ENCODE measurements at regions not wholly inside any gene's neighbourhood (a gene's known extent, or its start where the extent isn't known, plus 50 kb on each side); places are given as distances from the start of the nearest gene placed in this dataset.
"Not testable (repeated sequence)": the region's sequence is repeated elsewhere in the genome, so short reads cannot be mapped to it uniquely, and the experiment has no call there.

DNA sequence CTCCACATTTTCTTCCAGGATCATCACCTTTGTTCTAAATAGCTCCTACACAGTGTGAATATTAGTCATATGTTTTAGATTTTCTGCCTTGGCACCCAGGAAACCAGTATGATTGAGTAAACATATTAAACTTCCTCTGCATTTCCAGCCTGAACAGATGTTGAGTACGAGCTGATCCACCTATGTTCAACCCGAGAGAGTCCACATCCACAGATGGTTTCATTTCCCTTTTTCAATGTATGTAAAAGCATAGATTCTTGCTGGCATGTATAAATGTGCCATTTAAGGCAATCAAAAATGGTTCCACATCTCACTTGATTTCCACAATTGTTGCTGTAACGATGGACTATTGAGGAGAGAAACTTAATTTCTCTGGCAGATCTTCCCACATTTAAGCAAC is 74.2 kb downstream of the ZNF716 start:
- H3K27ac ChIP-seq (ENCODE audit: low read length); H3K27me3 ChIP-seq (ENCODE audit: insufficient read depth, low read length); H3K9ac ChIP-seq (ENCODE audit: low read depth, low read length); H3K36me3 ChIP-seq (ENCODE audit: insufficient read depth, low read depth, low read length); H3K4me1 ChIP-seq (ENCODE audit: insufficient read depth, low read length); H3K4me3 ChIP-seq (ENCODE audit: low read length): not testable (repeated sequence)
- peaks cover 82% of the 10 kb centered on the region for H3K9me3 ChIP-seq (ENCODE audit: insufficient read depth, low read depth, low read length)

DNA sequence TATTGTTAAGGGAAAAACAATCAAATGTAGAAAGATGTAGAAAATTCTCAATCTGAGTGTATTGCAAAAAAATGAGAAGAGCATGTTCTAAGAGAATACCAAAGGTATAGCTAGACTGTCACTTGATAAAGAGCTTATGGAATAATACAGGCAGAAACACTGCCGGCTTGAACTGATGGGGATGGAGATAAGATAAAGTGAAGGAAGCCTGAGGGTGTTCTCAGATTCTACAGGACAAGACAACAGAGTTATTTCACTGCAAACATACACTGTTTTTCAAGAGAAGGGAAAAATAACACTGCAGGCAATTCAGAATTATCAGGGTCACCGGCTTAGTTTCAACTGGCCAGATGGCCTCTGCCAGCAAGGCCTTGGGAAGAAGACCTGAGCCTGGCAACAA is 80.0 kb downstream of the ZNF716 start:
- Histone ChIP-seq H3K9me3 (ENCODE audit: insufficient read depth, low read depth, low read length) (peaks cover 82% of the 10 kb centered on the region), H3K9ac (ENCODE audit: low read depth, low read length) (no peak overlapping the region), H3K36me3 (ENCODE audit: insufficient read depth, low read depth, low read length) (no peaks in the 10 kb centered on the region), H3K4me1 (ENCODE audit: insufficient read depth, low read length) (no peaks in the 10 kb centered on the region), H3K27ac (ENCODE audit: low read length) (no peak overlapping the region), H3K4me3 (ENCODE audit: low read length) (no peak overlapping the region), H3K27me3 (ENCODE audit: insufficient read depth, low read length) (no peaks in the 10 kb centered on the region)

DNA sequence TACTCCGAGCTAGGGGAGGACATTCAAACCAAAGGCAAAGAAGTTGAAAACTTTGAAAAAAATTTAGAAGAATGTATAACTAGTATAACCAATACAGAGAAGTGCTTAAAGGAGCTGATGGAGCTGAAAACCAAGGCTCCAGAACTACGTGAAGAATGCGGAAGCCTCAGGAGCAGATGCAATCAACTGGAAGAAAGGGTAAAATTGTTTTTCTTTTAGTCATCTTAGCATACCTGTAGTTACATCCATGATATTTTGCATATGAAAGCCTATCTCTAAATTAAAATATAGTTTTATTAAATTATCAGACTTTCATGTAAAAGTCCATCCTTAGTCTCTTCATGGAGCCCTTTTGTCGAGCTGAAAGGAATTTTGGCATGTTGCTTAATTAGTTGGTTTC is 90.7 kb downstream of the ZNF716 start:
- not testable (repeated sequence) for H3K9ac ChIP-seq (ENCODE audit: low read depth, low read length); H3K4me1 ChIP-seq (ENCODE audit: insufficient read depth, low read length); H3K36me3 ChIP-seq (ENCODE audit: insufficient read depth, low read depth, low read length); H3K27ac ChIP-seq (ENCODE audit: low read length); H3K27me3 ChIP-seq (ENCODE audit: insufficient read depth, low read length); H3K4me3 ChIP-seq (ENCODE audit: low read length)
- peaks cover 58% of the 10 kb centered on the region for H3K9me3 ChIP-seq (ENCODE audit: insufficient read depth, low read depth, low read length)

DNA sequence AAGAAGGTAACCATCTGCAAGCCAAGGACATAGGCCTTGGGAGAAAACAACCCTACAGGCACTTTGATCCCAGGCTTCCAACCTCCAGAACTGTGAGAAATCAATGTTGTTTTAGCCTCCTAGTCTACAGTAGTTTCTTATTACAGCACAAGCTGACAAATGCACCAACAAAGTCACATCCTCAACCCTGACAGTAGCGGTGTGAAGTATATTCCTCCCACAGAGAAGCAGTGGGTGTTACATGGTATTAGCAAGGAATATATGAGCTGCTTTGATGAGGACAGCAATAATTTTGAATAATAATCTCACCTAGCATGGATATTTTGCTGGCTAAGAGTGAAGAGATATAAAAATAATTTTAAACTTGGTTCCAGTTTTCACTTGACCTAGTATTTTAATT is 92.4 kb downstream of the ZNF716 start:
- H3K4me3 ChIP-seq (ENCODE audit: low read length); H3K27ac ChIP-seq (ENCODE audit: low read length); H3K4me1 ChIP-seq (ENCODE audit: insufficient read depth, low read length); H3K9ac ChIP-seq (ENCODE audit: low read depth, low read length); H3K36me3 ChIP-seq (ENCODE audit: insufficient read depth, low read depth, low read length); H3K27me3 ChIP-seq (ENCODE audit: insufficient read depth, low read length): not testable (repeated sequence)
- peaks cover 51% of the 10 kb centered on the region for H3K9me3 ChIP-seq (ENCODE audit: insufficient read depth, low read depth, low read length)

DNA sequence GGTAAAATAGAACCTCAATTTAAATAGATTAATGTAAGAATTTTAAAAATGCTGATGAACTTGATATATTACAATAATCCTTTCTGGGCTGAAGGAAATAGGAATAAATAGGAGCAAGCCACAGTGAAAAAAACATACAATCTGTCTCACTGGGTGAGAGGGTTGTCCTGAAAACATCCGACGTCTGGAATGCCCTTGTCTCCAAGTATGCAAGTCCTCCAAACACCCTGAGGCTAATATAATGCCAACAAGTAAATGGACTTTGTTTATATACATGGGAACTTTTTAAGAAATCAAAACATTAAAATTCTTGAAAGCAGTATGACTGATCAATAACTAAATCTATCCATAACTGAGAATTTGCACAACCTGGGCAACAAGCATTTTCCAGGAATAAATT is 97.4 kb downstream of the ZNF716 start:
- not testable (repeated sequence) for H3K9ac ChIP-seq (ENCODE audit: low read depth, low read length); H3K4me3 ChIP-seq (ENCODE audit: low read length); H3K27ac ChIP-seq (ENCODE audit: low read length); H3K36me3 ChIP-seq (ENCODE audit: insufficient read depth, low read depth, low read length); H3K27me3 ChIP-seq (ENCODE audit: insufficient read depth, low read length); H3K4me1 ChIP-seq (ENCODE audit: insufficient read depth, low read length)
- peaks cover 53% of the 10 kb centered on the region for H3K9me3 ChIP-seq (ENCODE audit: insufficient read depth, low read depth, low read length)

DNA sequence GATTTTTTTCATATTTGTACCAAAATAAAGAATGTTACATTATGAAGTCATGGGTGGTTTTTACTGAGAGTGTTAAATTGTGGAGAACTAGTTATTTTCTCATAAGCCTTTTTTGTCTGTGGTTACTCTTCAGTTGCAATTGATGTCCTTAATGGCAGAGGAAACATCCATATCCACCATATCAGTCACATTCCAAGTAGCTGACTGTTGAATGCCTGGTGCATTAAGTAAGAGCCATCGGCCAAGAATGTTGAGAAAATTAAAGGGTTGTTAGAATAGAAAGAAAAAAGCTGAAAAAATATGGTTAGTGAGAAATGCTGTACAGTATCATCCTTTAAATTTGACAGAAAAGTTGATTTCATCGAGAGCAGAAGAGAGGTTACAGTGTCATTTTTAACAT is 100.0 kb downstream of the ZNF716 start:
- not testable (repeated sequence) for H3K36me3 ChIP-seq (ENCODE audit: insufficient read depth, low read depth, low read length); H3K27me3 ChIP-seq (ENCODE audit: insufficient read depth, low read length); H3K4me1 ChIP-seq (ENCODE audit: insufficient read depth, low read length); H3K4me3 ChIP-seq (ENCODE audit: low read length); H3K27ac ChIP-seq (ENCODE audit: low read length); H3K9ac ChIP-seq (ENCODE audit: low read depth, low read length)
- H3K9me3 ChIP-seq (ENCODE audit: insufficient read depth, low read depth, low read length): peaks cover 36% of the 10 kb centered on the region

DNA sequence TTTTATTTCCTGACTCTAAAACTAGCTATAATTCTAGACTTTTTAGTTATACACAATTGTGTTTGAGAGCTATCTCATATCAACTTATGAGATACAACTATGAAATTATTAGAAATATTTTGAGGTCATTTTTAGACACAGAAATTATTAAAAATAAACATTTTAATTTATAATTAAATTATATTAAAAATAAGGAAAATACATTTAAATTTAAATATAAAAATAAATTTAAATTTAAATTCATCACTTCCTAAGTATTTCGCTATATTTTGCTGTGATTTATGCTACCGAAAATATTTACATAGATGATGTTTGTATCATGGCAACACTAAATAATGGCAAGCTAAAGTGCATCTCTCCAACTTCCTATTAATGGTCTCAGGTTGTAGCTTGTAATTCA is 105.7 kb downstream of the ZNF716 start:
- not testable (repeated sequence) for H3K36me3 ChIP-seq (ENCODE audit: insufficient read depth, low read depth, low read length); H3K27me3 ChIP-seq (ENCODE audit: insufficient read depth, low read length); H3K27ac ChIP-seq (ENCODE audit: low read length); H3K4me3 ChIP-seq (ENCODE audit: low read length); H3K9ac ChIP-seq (ENCODE audit: low read depth, low read length); H3K4me1 ChIP-seq (ENCODE audit: insufficient read depth, low read length)
- H3K9me3 ChIP-seq (ENCODE audit: insufficient read depth, low read depth, low read length): peaks cover 42% of the 10 kb centered on the region

DNA sequence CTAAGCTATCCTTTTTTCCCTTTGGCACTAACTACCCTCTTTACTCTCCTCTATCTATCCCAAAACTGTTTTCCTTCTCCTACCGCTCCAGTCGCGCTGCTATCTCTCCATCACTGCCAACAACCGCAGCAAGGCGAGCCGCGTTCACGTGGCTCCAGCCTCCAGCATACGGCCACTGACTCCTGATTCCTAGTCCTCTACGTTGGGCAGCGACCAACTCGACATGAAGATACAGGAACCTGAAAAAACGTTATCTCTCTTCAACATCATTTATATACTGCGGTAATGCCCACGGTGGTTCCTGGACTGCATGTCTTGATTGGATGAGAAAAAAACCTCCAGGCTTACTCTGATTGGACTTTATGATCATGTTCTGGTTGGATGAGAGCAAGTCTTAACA is 129.5 kb downstream of the ZNF716 start:
- no peaks in the 10 kb centered on the region for H3K36me3 ChIP-seq (ENCODE audit: insufficient read depth, low read depth, low read length)
- H3K4me1 ChIP-seq (ENCODE audit: insufficient read depth, low read length): no peaks in the 10 kb centered on the region
- H3K9me3 ChIP-seq (ENCODE audit: insufficient read depth, low read depth, low read length): peaks cover 46% of the 10 kb centered on the region
- H3K27ac ChIP-seq (ENCODE audit: low read length): no peak overlapping the region
- no peak overlapping the region for H3K9ac ChIP-seq (ENCODE audit: low read depth, low read length)
- H3K4me3 ChIP-seq (ENCODE audit: low read length): no peak overlapping the region
- H3K27me3 ChIP-seq (ENCODE audit: insufficient read depth, low read length): no peaks in the 10 kb centered on the region

All from iPS-20b (cell line).